GM18907 (cell line): ENCODE measurements at regions not wholly inside any gene's neighbourhood (a gene's known extent, or its start where the extent isn't known, plus 50 kb on each side); places are given as distances from the start of the nearest gene placed in this dataset.
"Not testable (repeated sequence)": the region's sequence is repeated elsewhere in the genome, so short reads cannot be mapped to it uniquely, and the experiment has no call there.

Experiments used
- ATAC-seq: cut with Tn5 transposase; IDR thresholded peaks from one replicate; pipeline ENCODE4 v1.9.1; 2021; ENCODE audit warnings: mild to moderate bottlenecking, moderate library complexity; ENCODE audit not compliant: unreplicated experiment

- no peak for ATAC-seq
These were observed 474.1 kb upstream of the MIS18BP1 start for GRCh38 chr14:45727133-45727532.

- ATAC-seq, result no peak
These were observed 468.5 kb upstream of the MIS18BP1 start for GRCh38 chr14:45721472-45721871.

GRCh38 chr14:45716572-45716971 is 463.6 kb upstream of the MIS18BP1 start:
- ATAC-seq, result no peak

- ATAC-seq, result no peak
These were observed 462.9 kb upstream of the MIS18BP1 start for GRCh38 chr14:45715946-45716345.

- ATAC-seq, result no peak
These were observed 456.5 kb upstream of the MIS18BP1 start for GRCh38 chr14:45709541-45709940.

- ATAC-seq, result no peak
These were observed 453.0 kb upstream of the MIS18BP1 start for GRCh38 chr14:45705940-45706534.

- no peak for ATAC-seq
These were observed 446.5 kb upstream of the MIS18BP1 start for GRCh38 chr14:45699471-45699870.

GRCh38 chr14:45698462-45699134 is 445.6 kb upstream of the MIS18BP1 start:
- ATAC-seq, result no peak

GRCh38 chr14:45686771-45687170 is 433.8 kb upstream of the MIS18BP1 start:
- ATAC-seq, result no peak

GRCh38 chr14:45680531-45680930 is 427.5 kb upstream of the MIS18BP1 start:
- ATAC-seq, result no peak

- no peak for ATAC-seq
These were observed 426.9 kb upstream of the MIS18BP1 start for GRCh38 chr14:45679853-45680252.

GRCh38 chr14:45678163-45678562 is 425.2 kb upstream of the MIS18BP1 start:
- ATAC-seq, result no peak

GRCh38 chr14:45673420-45673819 is 420.4 kb upstream of the MIS18BP1 start:
- no peak for ATAC-seq

- no peak for ATAC-seq
These were observed 411.8 kb upstream of the MIS18BP1 start for GRCh38 chr14:45664668-45665356.

GRCh38 chr14:45658917-45659299 is 405.9 kb upstream of the MIS18BP1 start:
- no peak for ATAC-seq

GRCh38 chr14:45658226-45658916 is 405.4 kb upstream of the MIS18BP1 start:
- ATAC-seq, result no peak

GRCh38 chr14:45651890-45652289 is 398.9 kb upstream of the MIS18BP1 start:
- no peak for ATAC-seq

GRCh38 chr14:45650754-45651153 is 397.8 kb upstream of the MIS18BP1 start:
- ATAC-seq, result no peak

- ATAC-seq, result no peak
These were observed 396.0 kb upstream of the MIS18BP1 start for GRCh38 chr14:45649051-45649450.

- ATAC-seq, result no peak
These were observed 388.5 kb upstream of the MIS18BP1 start for GRCh38 chr14:45641541-45641940.

GRCh38 chr14:45634651-45635441 is 381.8 kb upstream of the MIS18BP1 start:
- not testable (repeated sequence) for ATAC-seq
